Left lung (tissue), 4 donors: ENCODE measurements at regions not wholly inside any gene's neighbourhood (a gene's known extent, or its start where the extent isn't known, plus 50 kb on each side); places are given as distances from the start of the nearest gene placed in this dataset.

Experiments
- ATAC-seq: fragments of 200-7000 bp; cut with Tn5 transposase; one replicate; pipeline ENCODE4 v1.9.1; 2020; ENCODE audit warnings: moderate library complexity
- DNase-seq, 4 donors: peaks; one replicate each; pipeline ENCODE4 v3.0.0-alpha.2; 2013 to 2020
- H3K27ac ChIP-seq, 2 donors: fragments of 200-600 bp; sonication (generic) in 1 of 2; one replicate each; pipeline versions ENCODE4 v1.5.0 to v1.8.0; 2020 to 2021
- H3K27me3 ChIP-seq, 2 donors: fragments of 200-600 bp; sonication (generic) in 1 of 2; one replicate each; pipeline versions ENCODE4 v1.5.0 to v1.8.0; 2020 to 2021
- H3K36me3 ChIP-seq, 2 donors: fragments of 200-600 bp; sonication (generic) in 1 of 2; one replicate each; pipeline versions ENCODE4 v1.5.0 to v1.8.0; 2020 to 2021
- H3K4me1 ChIP-seq, 2 donors: fragments of 200-600 bp; one replicate each; pipeline ENCODE4 v1.8.0; 2021
- H3K4me3 ChIP-seq, 2 donors: fragments of 200-600 bp; sonication (generic) in 1 of 2; one replicate each; pipeline versions ENCODE4 v1.5.0 to v1.8.0; 2020 to 2021; ENCODE audit warnings: mild to moderate bottlenecking in 1 of 2
- H3K9me3 ChIP-seq, 2 donors: fragments of 200-600 bp; sonication (generic) in 1 of 2; one replicate each; pipeline versions ENCODE4 v1.5.0 to v1.8.0; 2020 to 2021
- intact Hi-C, 2 donors: fragments of 100-400 bp; cut with DNase I; formaldehyde crosslinking; loops; one replicate each; pipeline versions ENCODE4 v1.11.2 to v1.14.2; 2022
- TF ChIP-seq, protein P1 (sequence below), 2 donors: fragments of 200-600 bp; sonication (generic) in 1 of 2; IDR thresholded peaks; one replicate each; pipeline versions ENCODE4 v1.5.0 to v1.8.0; 2021; ENCODE audit warnings: antibody characterized with exemption in 2 of 2
- donor health status: DM: no; HTN: yes; CAD: no.
- donor health status: DM: no; HTN: no; CAD: no.

DNA sequence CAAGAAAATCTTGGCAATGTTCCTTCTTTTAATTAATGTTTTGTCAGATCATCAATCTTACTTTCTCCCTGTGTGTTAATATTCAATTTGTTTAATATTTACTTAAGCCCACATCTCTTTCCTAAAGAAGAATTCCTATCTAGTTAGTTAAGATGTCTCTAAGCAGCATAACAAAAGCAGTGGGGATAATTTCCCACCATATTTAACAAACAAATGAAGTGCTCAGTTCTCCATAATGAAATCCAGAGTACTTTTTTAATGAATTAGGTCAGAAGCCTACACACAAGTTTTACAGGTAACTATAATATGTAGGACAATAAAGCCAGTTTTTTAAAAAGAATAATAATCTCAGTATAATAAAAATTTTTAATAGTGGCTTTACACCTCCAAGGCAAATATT is 1918.8 kb downstream of the EFNA5 start:
- Histone ChIP-seq H3K27me3 (no peaks in the 10 kb centered on the region), H3K27ac (no peak overlapping the region), H3K9me3 (no peaks in the 10 kb centered on the region), H3K36me3 (no peaks in the 10 kb centered on the region), H3K4me3 (no peak overlapping the region), H3K4me1 (no peaks in the 10 kb centered on the region)
- intact Hi-C loops, result no loop called here
- TF ChIP-seq, protein P1, sequence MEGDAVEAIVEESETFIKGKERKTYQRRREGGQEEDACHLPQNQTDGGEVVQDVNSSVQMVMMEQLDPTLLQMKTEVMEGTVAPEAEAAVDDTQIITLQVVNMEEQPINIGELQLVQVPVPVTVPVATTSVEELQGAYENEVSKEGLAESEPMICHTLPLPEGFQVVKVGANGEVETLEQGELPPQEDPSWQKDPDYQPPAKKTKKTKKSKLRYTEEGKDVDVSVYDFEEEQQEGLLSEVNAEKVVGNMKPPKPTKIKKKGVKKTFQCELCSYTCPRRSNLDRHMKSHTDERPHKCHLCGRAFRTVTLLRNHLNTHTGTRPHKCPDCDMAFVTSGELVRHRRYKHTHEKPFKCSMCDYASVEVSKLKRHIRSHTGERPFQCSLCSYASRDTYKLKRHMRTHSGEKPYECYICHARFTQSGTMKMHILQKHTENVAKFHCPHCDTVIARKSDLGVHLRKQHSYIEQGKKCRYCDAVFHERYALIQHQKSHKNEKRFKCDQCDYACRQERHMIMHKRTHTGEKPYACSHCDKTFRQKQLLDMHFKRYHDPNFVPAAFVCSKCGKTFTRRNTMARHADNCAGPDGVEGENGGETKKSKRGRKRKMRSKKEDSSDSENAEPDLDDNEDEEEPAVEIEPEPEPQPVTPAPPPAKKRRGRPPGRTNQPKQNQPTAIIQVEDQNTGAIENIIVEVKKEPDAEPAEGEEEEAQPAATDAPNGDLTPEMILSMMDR (IDR thresholded peaks at IDR 0.05), result no peak
- DNase-seq (no peak), ATAC-seq (no peak)

DNA sequence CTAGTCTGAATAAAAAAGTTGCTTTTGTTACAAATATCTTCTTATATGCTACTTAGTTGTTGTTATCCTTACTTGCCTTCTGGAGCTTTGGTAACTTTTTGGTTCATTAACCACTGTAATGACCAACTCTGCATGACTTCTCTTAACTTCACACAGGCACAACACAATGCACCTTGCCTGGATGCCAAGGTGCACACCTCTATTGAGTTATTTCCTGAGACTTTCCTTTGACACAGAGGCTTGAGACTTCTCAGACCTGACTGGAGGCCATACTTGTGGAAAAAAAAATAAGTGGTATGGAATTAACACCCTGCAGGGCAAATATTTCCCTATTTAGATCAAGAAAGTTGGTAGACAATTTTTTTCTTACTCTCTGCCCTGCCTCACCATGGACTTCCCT is 1925.6 kb downstream of the EFNA5 start:
- DNase-seq, result no peak
- Histone ChIP-seq H3K9me3 (no peaks in the 10 kb centered on the region), H3K27ac (no peak overlapping the region), H3K27me3 (no peaks in the 10 kb centered on the region), H3K36me3 (no peaks in the 10 kb centered on the region), H3K4me1 (no peaks in the 10 kb centered on the region), H3K4me3 (no peak overlapping the region)
- intact Hi-C loops, result no loop called here
- ATAC-seq, result no peak
- TF ChIP-seq, protein P1 (IDR thresholded peaks at IDR 0.05), result no peak

DNA sequence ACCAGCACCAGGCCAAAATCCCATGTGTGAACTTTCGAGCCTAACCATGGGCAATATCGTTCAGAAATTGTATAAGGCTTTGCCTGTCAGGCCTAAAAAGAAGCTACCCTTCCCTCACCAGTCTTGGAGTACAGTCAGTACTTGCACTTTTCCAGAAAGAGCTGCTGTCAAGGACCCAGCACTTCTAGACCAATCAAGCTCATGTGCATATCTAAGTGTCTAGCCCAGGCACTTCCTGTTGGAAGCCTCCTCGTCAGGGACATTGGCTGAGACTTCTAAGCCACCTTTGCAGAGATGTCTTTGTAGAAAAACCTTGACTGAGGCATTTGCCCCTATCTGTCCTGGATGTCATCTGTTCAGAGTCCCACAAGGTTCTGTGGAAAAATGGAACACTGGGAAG is 1930.5 kb downstream of the EFNA5 start:
- Histone ChIP-seq H3K36me3 (no peaks in the 10 kb centered on the region), H3K9me3 (no peaks in the 10 kb centered on the region), H3K4me3 (no peak overlapping the region), H3K27ac (no peak overlapping the region), H3K4me1 (no peaks in the 10 kb centered on the region), H3K27me3 (no peaks in the 10 kb centered on the region)
- ATAC-seq, result no peak
- intact Hi-C loops, result no loop called here
- DNase-seq, result no peak
- TF ChIP-seq, protein P1 (IDR thresholded peaks at IDR 0.05), result no peak

DNA sequence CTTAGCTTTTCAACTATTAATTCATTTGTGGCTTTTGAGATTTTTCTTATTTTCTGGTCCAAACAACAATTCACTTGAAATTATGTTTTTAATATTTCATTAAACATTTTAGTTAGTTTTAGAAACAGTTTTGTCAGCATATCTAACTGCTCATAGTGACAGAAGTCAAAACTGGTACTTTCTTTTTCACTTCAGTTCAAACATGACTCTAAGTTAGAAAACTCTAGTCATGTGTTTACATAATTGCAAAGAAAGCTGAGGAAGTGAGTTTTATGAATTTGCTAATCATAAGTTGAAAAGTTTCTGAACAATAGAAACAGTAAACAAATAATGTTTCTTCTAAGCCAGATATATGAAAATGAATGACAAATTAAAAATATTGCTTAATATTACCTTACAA is 1931.0 kb downstream of the EFNA5 start:
- TF ChIP-seq, protein P1 (IDR thresholded peaks at IDR 0.05), result no peak
- intact Hi-C loops, result no loop called here
- no peaks in the 10 kb centered on the region for H3K4me1 ChIP-seq
- no peaks in the 10 kb centered on the region for H3K27me3 ChIP-seq
- no peak overlapping the region for H3K4me3 ChIP-seq
- no peak overlapping the region for H3K27ac ChIP-seq
- no peaks in the 10 kb centered on the region for H3K9me3 ChIP-seq
- no peak for ATAC-seq
- no peak for DNase-seq
- H3K36me3 ChIP-seq, result no peaks in the 10 kb centered on the region

DNA sequence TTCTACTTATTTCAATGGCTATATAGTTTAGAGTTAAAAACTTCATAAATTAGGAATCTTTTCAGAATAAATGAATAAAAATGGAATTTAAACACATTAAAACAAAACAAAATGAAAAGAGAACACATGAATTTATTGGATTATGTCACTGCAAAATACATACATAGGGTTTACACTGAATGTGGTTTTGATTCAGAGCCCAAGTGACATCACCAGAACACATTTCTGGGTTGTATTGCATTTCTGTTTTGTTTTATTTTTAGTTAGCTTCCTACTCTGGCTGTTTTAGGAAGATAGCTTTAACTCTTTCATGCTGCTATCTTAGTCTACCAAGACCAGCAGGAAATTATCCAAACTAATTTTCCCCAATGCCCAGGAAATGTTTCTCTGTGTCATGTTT is 1935.0 kb downstream of the EFNA5 start:
- TF ChIP-seq, protein P1 (IDR thresholded peaks at IDR 0.05), result no peak
- intact Hi-C loops, result no loop called here
- Histone ChIP-seq H3K4me3 (no peak overlapping the region), H3K36me3 (no peaks in the 10 kb centered on the region), H3K27ac (no peak overlapping the region), H3K27me3 (no peaks in the 10 kb centered on the region), H3K4me1 (no peaks in the 10 kb centered on the region), H3K9me3 (no peaks in the 10 kb centered on the region)
- DNase-seq (no peak), ATAC-seq (no peak)
